Neutrophil (primary cell): ENCODE measurements at regions not wholly inside any gene's neighbourhood (a gene's known extent, or its start where the extent isn't known, plus 50 kb on each side); places are given as distances from the start of the nearest gene placed in this dataset.

Experiments used
- H3K27ac ChIP-seq: fragments of 200-600 bp; sonication (generic); 2 replicates; pipeline ENCODE4 v1.5.1; 2016; ENCODE audit warnings: mild to moderate bottlenecking, moderate library complexity
- H3K27me3 ChIP-seq: fragments of 200-600 bp; sonication (generic); 2 replicates; pipeline ENCODE4 v1.6.0; 2016; ENCODE audit warnings: mild to moderate bottlenecking
- H3K36me3 ChIP-seq: fragments of 200-600 bp; sonication (generic); 2 replicates; pipeline ENCODE4 v1.5.1; 2017
- H3K4me1 ChIP-seq, 2 experiments: fragments of 200-600 bp in 1 of 2; sonication (generic) in 1 of 2; 1 replicate in 1 of 2; 2 replicates in 1 of 2; pipeline versions ENCODE4 v1.5.1 to v1.6.1; 2013 to 2016; ENCODE audit warnings: low read depth in 1 of 2, low read length in 1 of 2, mild to moderate bottlenecking in 1 of 2, moderate library complexity in 1 of 2; ENCODE audit not compliant: control insufficient read depth in 1 of 2, insufficient read depth in 1 of 2
- H3K4me3 ChIP-seq, 2 experiments: fragments of 200-600 bp in 1 of 2; sonication (generic) in 1 of 2; 1 replicate in 1 of 2; 2 replicates in 1 of 2; pipeline ENCODE4 v1.5.1; 2013 to 2016; ENCODE audit warnings: low read depth in 1 of 2, low read length in 1 of 2, mild to moderate bottlenecking in 1 of 2, moderate library complexity in 1 of 2
- H3K9me3 ChIP-seq: fragments of 200-600 bp; sonication (generic); 2 replicates; pipeline ENCODE4 v1.5.1; 2016
- TF ChIP-seq, protein P1 (sequence below): fragments of 200-600 bp; sonication (generic); IDR thresholded peaks from 2 replicates; pipeline ENCODE4 v1.5.1; 2016; ENCODE audit warnings: antibody characterized with exemption

DNA sequence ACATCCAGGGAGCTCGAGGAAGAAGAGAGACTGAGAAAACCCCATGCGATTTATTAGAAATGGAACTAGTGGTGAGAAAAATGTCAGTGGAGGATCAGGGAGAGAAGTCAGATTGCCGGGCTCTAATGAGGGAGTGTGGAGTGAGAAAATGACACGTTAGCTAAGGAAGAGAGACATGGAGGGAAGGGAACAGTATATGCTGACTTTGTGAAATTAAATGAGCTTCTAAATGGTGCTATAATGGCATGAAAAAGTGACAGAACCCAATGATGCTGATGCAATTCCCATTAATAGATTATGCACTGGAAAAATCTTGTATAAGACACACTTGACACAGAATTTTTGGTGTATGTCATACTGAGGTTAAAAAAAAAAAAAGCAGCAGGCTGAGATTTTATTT is 112.6 kb downstream of the HSPH1 start:
- no peak overlapping the region for H3K4me3 ChIP-seq
- no peaks in the 10 kb centered on the region for H3K4me1 ChIP-seq
- H3K36me3 ChIP-seq: no peaks in the 10 kb centered on the region
- H3K9me3 ChIP-seq: no peaks in the 10 kb centered on the region
- TF ChIP-seq, protein P1, sequence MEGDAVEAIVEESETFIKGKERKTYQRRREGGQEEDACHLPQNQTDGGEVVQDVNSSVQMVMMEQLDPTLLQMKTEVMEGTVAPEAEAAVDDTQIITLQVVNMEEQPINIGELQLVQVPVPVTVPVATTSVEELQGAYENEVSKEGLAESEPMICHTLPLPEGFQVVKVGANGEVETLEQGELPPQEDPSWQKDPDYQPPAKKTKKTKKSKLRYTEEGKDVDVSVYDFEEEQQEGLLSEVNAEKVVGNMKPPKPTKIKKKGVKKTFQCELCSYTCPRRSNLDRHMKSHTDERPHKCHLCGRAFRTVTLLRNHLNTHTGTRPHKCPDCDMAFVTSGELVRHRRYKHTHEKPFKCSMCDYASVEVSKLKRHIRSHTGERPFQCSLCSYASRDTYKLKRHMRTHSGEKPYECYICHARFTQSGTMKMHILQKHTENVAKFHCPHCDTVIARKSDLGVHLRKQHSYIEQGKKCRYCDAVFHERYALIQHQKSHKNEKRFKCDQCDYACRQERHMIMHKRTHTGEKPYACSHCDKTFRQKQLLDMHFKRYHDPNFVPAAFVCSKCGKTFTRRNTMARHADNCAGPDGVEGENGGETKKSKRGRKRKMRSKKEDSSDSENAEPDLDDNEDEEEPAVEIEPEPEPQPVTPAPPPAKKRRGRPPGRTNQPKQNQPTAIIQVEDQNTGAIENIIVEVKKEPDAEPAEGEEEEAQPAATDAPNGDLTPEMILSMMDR: no peak
- H3K27me3 ChIP-seq: peaks cover 29% of the 10 kb centered on the region
- no peak overlapping the region for H3K27ac ChIP-seq

DNA sequence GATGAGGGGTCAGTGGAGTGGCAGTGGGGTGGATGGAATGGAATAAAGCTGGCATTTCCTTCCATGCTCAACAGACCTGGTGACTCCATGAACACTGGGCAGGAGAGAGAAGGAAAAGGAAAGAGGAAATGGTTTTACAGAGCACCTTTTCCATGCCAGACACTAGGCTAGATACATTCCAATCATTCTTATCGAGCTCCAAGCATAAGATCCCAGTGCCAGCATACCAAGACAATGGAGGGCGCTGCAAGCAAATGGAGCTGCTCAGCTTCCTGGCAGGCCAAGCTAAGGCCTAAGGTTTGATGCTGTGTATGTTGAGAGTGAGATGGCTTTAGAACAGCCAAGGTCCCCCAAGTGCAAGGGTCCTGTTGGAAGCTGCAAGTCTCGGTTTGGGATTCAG is 113.2 kb downstream of the HSPH1 start:
- H3K27me3 ChIP-seq: peaks cover 35% of the 10 kb centered on the region
- no peak overlapping the region for H3K4me3 ChIP-seq
- H3K27ac ChIP-seq: no peak overlapping the region
- H3K9me3 ChIP-seq: no peaks in the 10 kb centered on the region
- H3K36me3 ChIP-seq: no peaks in the 10 kb centered on the region
- TF ChIP-seq, protein P1: no peak
- no peaks in the 10 kb centered on the region for H3K4me1 ChIP-seq

DNA sequence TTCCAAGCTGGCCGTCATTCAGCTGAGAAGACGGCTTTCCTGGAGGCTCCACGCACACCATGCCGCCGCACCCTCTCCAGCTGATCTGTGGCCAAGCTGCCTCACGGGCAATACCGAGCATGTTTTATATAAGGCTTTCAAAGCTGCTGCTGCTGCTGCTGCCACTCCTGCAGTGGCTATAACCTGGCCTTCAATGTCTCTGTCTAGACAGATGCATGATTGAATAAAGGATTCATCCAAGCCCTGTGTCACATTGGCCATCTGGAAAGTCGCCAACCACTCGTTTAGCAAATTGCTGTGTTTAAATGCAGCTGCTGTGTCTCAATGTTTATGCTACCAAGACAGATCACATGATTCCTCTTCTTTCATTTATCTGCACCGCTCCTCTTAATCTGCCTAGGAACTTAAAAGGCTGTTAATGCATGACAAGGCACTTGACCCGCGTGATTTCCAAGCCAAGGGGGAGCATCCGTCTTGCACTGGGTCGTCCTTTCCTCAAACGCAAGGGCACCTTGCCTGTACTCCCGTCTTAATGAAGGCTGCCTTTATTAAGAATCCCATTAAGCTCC is 114.3 kb downstream of the TEX26 start:
- no peaks in the 10 kb centered on the region for H3K36me3 ChIP-seq
- H3K27ac ChIP-seq: no peak overlapping the region

DNA sequence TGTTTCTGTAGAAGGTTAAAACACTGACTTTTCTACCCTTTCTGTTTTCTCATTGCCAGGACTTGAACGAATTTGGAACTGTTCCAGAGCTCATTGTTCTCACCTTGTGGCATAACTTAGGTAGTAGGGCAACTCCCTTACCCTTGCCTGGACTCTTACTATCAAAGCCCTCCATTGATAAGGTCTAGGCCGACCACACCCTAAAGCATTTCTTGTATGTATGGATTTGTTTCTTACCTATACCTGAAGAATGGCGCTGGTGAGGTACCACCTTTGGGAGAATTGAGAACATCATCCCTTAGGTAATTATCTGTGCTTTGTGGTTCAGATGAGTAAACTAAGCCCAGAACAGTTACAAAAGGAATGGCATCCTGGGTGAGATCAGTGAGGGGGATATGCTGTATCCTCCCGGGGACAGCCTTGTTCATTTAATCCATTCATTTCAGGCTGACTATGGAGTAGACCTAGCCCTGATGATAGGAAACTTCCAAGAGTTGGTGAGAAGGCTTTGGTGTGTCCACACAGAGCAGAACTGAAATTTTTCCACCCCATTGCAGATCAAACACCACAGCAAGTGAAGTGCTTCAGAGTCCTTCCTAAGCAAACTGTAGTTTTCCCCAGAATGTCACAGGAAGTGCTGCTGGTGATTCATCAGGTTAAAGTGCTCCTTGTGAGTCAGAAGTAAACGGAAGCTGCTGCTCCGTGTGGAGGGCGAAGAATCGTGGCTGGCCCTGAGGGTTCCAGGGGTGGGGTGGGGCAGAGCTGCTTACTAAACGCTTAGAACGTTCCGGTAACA is 113.0 kb downstream of the TEX26 start:
- no peaks in the 10 kb centered on the region for H3K36me3 ChIP-seq
- TF ChIP-seq, protein P1: no peak
- H3K4me1 ChIP-seq: no peaks in the 10 kb centered on the region
- no peak overlapping the region for H3K27ac ChIP-seq
- H3K9me3 ChIP-seq: no peaks in the 10 kb centered on the region
- H3K27me3 ChIP-seq: peaks cover 64% of the 10 kb centered on the region
- H3K4me3 ChIP-seq: no peak overlapping the region

More for the DNA sequence above, 114.3 kb downstream of the TEX26 start:
- Histone ChIP-seq H3K4me1 (no peaks in the 10 kb centered on the region), H3K9me3 (no peaks in the 10 kb centered on the region), H3K4me3 (no peak overlapping the region), H3K27me3 (peaks cover 52% of the 10 kb centered on the region)
- TF ChIP-seq, protein P1: no peak

DNA sequence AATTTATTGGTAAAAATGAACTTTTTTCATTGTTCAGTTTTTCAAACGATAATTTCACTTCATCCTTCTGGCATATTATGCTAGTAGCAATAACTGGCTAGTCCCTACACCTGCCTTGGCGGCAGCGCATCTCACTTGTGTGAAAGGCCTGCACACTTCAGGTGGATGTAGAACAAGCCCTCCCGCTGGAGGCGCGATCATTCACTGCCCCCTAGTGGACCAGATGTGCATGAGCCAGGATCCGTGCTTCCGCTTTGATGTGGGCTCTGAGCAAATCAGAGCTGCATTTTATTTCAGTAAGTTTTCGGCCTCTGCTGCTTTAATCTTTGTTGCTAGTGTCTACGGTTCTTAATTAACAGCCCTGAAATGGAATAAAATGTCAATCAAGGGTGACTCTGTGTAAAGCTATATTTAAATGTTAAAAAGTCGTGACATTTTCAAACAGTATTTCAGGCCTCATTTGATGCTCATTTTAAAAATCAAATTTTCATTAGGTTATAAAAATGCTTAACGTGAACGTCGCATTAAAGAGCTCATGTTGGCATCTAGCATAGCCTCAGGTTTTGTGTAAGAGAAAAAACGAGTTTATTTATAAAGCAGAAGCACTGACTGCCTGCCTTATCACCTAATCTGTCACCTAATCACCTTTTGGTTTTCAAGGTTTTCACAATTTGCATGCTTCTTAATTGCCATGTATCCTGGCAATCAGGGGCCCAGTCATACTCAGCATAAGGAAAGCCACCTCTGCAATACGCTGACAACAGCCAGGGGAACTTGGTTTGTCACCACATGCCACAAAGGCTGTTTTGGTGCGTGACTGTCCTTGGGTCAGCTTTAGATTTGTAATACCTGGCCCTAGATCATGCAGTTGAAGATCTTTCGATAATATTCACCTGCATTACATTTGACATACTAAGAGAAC is 112.2 kb downstream of the TEX26 start:
- TF ChIP-seq, protein P1: peak; percentile 75
- H3K4me1 ChIP-seq: no peaks in the 10 kb centered on the region
- no peak overlapping the region for H3K4me3 ChIP-seq
- H3K27ac ChIP-seq: no peak overlapping the region
- peaks cover 72% of the 10 kb centered on the region for H3K27me3 ChIP-seq
- H3K9me3 ChIP-seq: no peaks in the 10 kb centered on the region
- no peaks in the 10 kb centered on the region for H3K36me3 ChIP-seq
